Body of pancreas (tissue), 4 donors: ENCODE measurements at regions not wholly inside any gene's neighbourhood (a gene's known extent, or its start where the extent isn't known, plus 50 kb on each side); places are given as distances from the start of the nearest gene placed in this dataset.
"Not testable (repeated sequence)": the region's sequence is repeated elsewhere in the genome, so short reads cannot be mapped to it uniquely, and the experiment has no call there.

Experiments
- POLR2A ChIP-seq, 3 donors: fragments of 450-650 bp; IDR thresholded peaks; one replicate each; pipeline ENCODE4 v1.6.1; 2016; ENCODE audit warnings: antibody characterized with exemption in 3 of 3, mild to moderate bottlenecking in 2 of 3
- TF ChIP-seq, protein P1 (sequence below), 7 experiments: fragments of 450-650 bp in 4 of 7; fragments of 200-600 bp in 3 of 7; sonication (generic) in 3 of 7; IDR thresholded peaks; one replicate each; pipeline ENCODE4 v1.5.1; 2016 to 2019; ENCODE audit warnings: antibody characterized with exemption in 7 of 7

DNA sequence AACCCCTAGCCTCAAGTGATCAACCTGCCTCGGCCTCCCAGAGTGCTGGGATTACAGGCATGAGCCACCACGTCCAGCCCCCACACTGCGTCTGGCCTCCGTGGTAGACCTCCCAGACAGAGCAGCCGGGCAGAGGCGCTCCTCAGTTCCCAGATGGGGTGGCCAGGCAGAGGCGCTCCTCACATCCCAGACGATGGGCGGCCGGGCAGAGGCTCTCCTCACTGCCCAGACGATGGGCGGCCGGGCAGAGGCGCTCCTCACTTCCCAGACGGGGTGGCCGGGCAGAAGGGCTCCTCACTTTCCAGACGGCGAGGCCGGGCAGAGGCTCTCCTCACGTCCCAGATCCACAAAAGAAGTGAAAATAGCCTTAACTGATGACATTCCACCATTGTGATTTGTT is 266.6 kb upstream of the FRG2C start:
- TF ChIP-seq, protein P1, sequence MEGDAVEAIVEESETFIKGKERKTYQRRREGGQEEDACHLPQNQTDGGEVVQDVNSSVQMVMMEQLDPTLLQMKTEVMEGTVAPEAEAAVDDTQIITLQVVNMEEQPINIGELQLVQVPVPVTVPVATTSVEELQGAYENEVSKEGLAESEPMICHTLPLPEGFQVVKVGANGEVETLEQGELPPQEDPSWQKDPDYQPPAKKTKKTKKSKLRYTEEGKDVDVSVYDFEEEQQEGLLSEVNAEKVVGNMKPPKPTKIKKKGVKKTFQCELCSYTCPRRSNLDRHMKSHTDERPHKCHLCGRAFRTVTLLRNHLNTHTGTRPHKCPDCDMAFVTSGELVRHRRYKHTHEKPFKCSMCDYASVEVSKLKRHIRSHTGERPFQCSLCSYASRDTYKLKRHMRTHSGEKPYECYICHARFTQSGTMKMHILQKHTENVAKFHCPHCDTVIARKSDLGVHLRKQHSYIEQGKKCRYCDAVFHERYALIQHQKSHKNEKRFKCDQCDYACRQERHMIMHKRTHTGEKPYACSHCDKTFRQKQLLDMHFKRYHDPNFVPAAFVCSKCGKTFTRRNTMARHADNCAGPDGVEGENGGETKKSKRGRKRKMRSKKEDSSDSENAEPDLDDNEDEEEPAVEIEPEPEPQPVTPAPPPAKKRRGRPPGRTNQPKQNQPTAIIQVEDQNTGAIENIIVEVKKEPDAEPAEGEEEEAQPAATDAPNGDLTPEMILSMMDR (IDR thresholded peaks at IDR 0.05) = not testable (repeated sequence)
- TF ChIP-seq POLR2A (IDR thresholded peaks at IDR 0.05) = not testable (repeated sequence)
